HG03135 (cell line): ENCODE measurements at regions not wholly inside any gene's neighbourhood (a gene's known extent, or its start where the extent isn't known, plus 50 kb on each side); places are given as distances from the start of the nearest gene placed in this dataset.
"Not testable (repeated sequence)": the region's sequence is repeated elsewhere in the genome, so short reads cannot be mapped to it uniquely, and the experiment has no call there.

ENCODE experiments used
- ATAC-seq: cut with Tn5 transposase; IDR thresholded peaks from one replicate; pipeline ENCODE4 v1.9.1; 2021; ENCODE audit warnings: mild to moderate bottlenecking, moderate library complexity; ENCODE audit not compliant: unreplicated experiment

DNA sequence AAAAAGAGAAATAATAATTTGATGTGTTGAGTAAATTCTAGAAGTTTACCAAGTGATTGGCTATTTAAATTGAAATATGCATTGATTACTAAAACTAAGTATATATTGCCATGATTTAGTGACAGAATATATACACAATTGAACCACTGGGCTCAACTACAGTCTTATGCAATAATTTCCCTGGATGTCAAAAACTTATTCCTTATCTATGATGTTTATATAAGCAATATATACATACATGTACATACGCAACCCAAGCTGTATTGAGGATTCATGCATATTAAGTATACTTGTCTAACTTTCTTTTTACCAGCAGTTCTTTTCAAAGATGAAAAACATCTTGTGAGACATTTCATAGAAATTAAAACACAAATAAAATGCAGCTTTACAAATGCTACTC lies 165.8 kb downstream of the ZIC4 start:
- no peak for ATAC-seq

DNA sequence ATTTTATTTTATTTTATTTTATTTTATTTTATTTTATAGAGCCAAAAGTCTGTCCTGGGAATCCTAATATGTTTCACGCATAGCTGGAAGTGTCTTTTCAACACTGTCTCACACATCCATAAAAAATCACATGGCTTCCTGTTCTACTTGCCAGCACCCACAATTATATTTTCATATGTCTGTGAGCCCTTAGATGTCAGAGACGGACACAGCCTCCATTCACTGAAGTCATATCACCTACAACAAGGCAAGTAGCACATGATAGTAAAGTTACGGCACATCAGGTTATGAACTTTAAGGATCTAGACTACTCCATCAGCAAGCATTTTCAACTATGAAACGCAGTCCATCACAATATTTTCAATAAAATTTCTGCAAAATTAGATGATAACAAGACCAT lies 168.4 kb downstream of the ZIC4 start:
- no peak for ATAC-seq

DNA sequence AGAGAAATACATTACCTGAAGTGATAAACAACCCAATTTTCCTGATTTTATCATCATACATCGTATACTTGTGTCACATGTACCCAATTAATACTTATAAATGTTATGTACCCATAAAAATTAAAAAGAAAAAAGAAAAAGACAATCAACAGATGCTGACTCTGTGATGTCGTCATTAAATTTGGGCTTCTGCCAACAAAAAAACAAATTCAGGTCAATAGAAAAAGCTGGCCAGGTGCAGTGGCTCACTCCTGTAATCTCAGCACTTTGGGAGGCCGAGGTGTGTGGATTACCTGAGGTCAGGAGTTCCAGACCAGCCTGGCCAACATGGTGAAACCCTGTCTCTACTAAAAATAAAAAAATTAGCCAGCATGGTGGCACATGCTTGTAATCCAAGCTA lies 174.4 kb downstream of the ZIC4 start:
- not testable (repeated sequence) for ATAC-seq

DNA sequence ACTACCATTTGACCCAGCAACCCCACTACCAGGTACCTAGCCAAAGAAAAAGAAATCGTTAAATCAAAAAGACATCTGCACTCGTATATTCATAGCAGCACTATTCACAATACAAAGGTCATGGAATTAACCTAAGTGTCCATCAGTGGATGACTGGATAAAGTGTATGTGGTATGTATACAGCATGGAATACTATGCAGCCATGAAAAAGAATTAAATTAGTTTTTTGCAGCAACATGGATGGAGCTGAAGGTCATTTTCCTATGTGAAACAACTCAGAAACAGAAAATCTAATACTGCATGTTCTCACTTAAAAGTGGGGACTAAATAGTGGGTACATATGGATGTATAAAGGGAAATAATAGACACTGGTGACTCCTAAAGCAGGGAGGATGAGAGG lies 175.2 kb downstream of the ZIC4 start:
- no peak for ATAC-seq

DNA sequence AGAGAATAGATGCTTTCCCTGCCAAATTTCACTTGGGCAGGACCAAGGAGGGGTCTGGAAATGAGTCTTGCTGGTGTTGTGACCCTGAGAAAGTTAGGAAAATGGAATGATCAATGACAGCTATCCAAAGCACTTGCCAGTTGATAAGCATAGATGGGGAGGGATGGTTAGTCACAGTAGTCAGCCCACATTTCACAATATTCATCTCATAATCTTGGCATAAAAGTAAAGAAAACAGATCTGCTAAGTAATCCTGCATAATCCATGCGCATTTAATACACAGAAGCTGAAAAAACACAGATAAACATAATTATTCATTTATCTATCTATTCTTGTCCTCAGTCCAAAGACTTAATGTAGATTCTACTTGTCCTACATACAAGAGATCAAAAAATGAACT lies 184.1 kb downstream of the ZIC4 start:
- no peak for ATAC-seq

DNA sequence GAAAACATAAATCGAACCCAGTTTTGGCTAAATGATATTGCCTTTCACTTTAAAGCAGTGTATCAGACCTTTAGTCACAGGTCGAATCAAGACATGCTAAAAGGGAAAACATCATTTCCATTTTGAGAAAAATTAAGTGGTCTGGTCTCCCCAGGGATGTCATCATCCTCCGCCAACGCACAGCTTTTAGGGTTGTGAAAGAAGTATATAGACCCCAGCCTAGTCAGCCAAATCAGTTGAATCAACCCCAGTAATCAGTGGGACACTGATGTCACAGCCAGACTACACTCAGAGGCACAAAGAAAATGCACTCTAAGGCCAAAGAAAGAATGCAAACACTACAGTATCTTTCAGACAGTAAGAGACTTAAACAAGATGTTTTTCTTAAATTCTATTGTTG lies 187.4 kb downstream of the ZIC4 start:
- no peak for ATAC-seq

DNA sequence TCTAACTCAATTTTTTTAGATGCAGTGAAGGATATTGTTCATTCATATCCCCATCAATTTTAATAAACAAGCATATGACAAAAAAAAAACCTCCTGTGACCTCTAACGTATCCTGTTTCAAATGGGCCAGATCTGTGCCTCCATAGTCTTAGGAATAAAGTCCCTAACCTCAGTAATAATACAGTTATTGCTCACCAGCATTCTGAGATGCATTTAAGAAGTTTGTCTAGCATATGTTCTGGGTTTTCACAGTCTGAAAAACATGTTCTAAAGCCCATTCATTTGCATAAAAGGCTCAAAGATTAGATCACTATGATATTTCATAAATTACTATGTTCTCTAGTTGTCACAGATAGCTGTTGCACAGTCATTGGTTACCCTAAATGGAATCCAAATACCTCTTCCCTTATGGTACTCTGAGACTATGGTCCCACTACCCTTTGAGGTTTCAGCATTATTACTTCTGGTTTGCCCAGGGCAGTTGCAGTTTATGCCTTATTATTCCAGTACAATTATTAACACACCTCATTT lies 190.1 kb downstream of the ZIC4 start:
- ATAC-seq, result no peak

DNA sequence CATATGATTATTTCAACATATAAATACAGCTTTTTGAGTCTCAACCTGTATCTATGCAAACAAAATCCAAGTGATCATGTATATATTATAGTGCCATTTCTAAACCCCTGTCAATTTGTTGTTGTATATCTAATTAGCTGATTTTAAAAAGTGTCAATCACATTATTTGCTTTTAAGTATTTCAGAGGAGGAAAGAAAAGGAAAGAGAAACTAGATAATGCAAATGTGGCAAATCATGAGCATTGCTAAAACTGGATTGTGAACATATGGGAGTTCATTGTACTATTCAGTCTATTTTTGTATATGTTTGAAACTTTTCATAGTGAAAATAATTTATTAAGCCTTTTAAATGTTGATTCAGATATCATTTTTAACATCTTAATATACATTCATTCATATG lies 190.7 kb downstream of the ZIC4 start:
- no peak for ATAC-seq

DNA sequence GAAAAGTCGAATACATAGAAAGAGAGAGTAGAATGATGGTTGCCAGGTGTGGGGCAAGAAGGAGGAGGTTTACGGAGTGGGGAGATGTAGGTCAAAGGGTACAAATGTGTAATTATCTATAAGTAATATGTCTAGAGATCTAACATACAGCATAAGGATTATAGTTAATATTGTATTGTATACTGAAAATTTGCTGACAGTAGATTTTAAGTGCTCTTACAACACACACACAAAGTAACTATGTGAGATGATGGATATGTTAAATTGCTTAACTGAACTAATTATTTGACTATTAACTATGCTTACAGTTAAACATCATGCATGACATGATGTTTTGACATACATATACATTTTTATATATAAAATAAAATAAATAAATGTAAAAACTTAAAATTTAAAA lies 192.7 kb downstream of the ZIC4 start:
- no peak for ATAC-seq

DNA sequence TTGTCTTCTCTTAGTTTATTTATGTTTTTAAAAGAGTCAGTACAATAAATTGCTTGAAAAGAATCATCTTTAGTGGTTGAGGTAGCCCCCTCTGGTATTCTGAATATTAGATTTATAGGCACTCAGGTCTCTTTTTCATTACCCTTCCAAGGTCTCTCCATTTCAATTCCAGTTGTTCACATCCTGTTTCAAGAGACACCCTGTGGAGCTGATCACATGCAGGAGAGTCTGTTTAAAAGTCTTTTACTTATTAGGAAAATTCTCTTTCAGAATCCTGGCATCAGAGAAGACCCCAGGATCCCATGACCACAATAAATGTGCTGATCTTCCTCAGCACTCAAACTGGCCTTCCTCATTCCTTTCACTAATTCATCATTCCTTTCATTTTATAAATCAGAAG lies 195.7 kb downstream of the ZIC4 start:
- no peak for ATAC-seq

DNA sequence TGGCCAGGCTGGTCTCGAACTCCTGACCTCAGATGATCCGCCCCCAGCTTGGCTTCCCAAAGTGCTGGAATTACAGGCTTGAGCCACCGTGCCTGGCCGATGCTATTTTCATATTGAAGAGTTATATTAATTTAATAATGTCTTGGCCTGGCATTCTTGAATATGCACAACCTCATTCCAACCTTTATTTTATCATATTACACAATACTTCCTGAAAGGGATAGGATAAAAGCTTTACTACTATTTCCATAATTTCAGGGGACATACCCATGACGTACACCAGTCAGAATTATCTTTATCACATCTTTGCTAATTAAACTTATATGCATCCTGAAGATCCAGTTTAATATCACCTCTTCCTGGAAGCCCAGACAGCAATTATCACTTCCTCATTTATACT lies 205.3 kb downstream of the ZIC4 start:
- ATAC-seq, result no peak

DNA sequence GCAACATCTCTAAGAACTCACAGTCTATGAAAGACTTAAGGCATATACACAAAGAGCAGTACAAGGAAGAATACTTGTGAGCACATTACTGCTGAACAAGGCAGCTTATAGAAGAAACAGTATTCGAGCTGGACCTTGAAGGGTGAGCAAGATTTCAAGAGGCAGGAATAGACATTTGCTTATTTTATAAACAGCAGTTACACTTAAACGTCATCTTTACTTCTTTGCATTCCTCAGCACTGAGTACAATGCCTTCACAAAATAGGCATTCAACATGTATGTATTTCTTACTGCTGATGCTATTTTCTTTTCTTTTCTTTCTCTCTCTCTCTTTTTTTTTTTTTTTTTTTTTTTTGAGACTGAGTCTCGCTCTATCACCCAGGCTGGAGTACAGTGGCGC lies 205.8 kb downstream of the ZIC4 start:
- no peak for ATAC-seq

DNA sequence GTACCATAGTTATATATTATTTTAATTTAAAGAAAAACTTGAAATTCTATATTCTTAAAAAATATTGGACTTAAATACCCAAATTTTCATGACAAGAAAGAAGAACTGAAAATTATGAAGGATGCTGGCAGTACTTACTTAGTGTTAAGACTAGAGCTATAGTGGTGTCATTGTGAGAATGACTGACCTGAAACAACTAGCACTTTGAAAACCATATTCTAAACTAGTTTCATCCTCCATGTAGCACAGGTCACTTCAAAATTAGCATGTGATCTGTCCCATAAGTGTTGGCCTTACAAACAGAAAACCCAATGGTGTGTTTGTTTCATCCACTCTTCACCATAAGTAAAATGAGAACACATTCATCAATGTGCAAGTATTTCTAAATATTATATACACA lies 208.6 kb downstream of the ZIC4 start:
- ATAC-seq, result no peak

DNA sequence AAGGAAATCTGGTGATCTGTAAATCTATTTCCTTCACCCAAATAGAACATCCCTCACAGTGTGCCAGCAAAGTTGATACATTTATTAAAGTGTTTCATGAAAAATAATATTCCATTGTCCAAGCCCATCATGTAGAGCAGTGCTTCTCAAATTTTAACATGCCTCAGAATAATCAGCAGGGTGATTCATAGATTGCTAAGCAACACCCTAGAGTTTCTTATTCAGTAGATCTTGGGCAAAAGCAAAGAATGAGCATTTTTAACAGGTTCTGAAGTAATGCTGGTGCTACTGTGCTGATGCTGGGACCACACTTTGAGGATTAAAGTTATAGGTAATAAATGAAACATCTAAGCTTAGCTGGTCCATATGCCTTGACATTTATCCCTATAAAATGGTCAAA lies 210.5 kb downstream of the ZIC4 start:
- no peak for ATAC-seq

DNA sequence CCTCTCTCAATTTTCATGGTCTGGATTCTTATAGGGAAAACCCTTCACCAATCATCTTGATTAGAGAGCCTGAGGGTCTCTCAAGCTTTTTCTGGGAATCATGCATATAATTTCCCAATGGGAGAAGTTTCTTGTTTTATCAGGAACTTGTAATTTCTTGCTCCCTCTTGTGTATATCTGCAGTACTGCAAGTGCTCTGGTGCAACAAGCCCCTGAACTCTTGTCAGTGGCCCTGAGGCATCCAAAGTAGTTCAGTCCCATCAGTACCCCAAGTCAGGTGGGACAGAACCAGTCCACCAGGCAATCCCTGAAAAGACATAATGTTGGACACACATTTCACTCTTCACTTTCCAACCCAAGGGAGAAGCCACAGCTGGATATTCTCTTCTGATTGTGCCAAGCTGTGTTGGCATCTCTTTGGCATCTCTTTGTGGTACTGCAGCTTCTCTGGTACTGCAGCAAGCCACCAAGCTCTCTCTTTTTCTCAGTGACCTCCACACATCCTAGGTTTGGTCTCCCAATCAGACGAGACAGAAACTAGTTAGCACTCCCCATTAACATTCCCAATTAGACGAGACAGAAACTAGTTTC lies 214.5 kb downstream of the ZIC4 start:
- ATAC-seq, result peak; percentile 54

DNA sequence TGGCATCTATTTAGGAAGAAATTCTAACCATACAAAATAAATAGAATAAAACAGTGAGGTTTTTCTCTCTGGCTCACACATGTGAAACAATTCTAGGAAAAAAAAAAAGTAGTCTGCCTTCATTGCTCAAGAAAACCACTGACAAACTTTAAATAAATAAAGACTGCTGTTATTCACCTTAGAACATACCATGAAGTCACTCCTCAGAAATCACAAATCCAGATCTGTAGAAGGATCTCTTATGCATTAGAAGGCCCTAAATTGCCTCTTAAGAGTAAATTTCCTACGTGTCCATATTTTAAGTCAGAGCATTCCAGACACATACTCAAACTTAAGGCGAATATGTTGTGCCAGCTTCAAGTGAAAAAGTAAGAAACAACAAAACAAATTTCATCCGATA lies 217.3 kb downstream of the ZIC4 start:
- ATAC-seq, result no peak

DNA sequence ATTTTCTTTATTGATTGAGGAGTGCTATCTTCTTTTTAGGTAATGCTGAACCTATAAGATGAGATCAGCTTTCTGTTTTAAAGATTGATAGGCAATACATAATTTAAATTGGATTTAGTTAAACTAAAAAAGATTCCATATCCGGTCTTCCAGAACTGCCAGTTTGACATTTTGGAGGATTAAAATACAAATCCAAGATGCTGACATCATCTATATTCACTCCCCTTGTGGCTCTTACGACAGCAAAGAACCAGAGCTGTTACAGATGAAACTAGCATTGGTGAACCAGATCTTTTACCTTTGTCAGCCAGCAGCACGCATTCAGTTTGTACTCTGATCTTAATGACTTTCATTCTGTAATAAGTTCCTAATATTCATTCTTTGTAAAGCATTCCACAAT lies 218.7 kb downstream of the ZIC4 start:
- ATAC-seq, result no peak

DNA sequence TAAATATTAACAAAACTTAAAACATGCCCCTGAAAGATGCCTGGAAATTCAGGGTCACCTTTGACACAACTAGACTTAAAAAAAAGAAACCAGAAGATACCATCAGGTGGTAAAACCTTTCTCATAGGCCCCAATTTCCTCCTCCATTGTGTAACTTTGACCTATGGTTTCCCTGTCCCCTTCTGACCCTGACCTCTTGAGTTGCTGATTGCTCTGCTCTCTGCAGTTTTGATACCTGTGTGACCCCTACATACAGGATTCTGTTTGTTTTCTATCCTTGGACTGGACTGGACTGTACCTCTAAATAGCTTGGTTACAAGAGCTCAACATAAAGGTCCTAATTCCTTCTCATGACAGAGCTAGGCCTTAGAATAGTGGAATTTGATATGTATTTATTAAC lies 220.6 kb downstream of the ZIC4 start:
- ATAC-seq, result no peak

DNA sequence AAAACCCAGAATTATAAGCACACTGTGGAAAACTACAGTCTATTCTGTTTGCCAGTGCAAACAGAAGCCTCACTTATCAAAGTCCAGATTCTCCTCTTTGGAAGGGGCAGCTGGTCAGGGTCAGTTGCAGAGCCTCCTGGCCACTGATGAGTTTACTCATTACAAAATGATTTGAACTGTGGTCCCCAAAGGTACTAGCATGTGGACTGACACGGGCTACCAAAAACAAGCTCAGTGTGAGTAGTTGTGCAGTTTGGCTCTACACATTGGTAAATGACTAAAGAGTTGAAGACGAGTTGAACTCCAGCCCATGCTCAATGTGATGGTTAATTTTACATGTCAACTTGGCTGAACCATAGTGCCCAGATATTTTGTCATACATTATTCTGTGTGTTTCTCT lies 221.5 kb downstream of the ZIC4 start:
- no peak for ATAC-seq

DNA sequence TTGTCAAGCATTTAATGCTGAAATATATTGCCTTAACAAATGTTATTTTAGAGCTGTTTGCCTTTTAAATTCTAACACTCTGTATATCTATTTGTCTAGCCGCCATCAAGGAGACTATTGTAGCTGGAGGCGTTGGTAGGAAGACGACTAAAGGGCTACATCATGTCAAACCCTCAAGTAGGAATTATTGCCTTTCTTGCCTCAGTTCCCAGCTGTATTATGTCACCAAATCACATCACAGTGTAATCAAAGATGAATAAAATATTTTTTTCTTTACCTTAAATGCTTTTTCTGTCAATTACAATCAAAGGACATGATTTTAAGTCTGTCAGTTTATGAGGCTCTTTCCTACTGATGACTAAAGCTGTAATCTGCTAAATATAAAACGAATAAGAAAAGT lies 233.1 kb downstream of the ZIC4 start:
- no peak for ATAC-seq

DNA sequence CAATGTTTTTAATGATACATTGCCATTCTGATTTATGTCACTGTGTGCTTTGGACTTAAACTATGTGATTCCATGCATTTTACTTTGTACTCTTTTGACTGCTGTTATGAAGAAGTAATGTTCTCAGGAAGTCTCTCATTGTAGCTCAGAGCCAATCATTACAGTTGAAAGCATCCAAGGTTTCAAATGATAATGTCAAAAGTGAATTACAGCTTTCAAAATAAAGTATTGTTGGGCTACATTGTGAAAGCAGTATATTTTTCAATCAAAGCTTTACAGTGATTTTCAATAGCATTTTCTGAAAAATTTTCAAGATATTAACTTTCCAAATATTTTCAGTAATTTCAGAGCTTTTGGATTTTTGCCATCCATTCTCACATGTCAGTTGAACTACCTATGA lies 243.6 kb downstream of the ZIC4 start:
- ATAC-seq, result no peak

DNA sequence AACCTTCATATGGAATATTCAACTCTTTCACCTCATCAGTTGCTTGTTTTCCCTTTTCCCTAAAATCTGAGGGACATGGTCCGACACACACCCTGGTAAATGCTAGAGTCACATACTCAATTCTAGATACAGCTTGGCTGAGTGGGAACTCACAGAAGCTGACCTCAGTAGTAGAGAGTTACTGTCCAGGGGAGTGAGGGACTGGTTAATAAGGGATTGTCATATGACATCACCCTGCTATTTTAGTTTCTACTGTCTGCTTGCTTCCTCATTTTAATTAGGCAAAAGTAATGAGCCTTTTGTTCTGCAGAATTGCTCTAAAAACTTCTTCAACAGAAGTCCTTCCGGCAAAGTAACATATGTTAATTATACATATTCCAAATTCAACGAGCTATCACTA lies 244.5 kb downstream of the ZIC4 start:
- no peak for ATAC-seq

DNA sequence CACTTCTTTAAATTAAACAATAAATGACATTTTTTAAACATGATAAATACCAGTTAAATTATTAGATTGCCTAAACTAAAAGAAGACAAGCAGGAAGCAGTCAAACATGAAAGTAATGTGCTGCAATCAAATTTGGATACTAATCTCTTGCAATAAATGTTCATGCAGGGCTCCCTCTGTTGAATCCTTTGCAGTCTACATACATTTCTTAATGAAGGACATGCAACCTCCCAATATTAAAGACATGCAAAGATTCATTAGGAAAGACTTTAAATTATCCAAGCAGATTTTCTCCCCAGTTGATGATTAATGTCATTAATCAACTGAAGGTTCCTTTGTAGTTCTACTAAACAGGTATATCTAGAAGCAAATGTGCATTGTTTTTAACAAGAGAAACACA lies 245.4 kb downstream of the ZIC4 start:
- no peak for ATAC-seq

DNA sequence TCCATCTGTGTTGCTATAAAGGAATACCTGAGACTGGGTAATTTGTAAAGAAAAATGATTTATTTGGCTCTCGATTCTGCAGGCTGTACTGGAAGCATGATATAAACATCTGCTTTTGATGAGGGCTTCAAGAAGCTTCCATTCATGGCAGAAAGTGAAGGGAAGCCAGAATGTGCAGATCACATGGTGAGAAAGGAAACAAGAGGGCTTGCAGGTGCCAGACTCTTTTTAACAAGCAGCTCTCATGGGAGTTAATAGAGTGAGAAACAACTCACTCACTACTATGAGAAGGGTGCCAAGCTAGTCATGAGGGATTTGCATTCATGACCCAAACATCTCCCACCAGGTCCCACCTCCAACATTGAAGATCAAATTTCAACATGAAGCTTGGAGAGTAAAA lies 247.2 kb downstream of the ZIC4 start:
- ATAC-seq, result no peak
